ENCODE measurements at regions not wholly inside any gene's neighbourhood (a gene's known extent, or its start where the extent isn't known, plus 50 kb on each side); places are given as distances from the start of the nearest gene placed in this dataset.

DNA sequence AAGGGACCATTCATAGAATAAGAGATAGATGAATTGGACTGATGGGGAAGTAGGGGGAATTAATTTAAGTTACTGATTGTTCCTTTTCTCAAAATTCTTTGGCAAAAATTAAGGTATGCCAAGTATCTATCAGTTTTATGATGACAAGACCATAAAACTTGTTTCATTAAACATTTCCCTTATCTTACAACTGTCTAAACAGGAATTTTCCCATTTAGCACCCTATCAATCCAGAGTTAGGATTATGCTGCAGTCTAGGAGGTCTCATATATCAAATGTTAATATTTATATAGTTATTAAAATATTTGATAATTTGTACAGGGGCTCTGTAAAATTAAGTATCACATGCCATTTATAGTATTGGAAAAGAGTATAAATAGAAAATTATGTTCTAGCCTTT lies 51.5 kb upstream of the ARID1B start:
- TF ChIP-seq GATA1 (IDR thresholded peaks at IDR 0.05; ENCODE audit: low read depth, low read length), result no peak
- TF ChIP-seq POLR2A (IDR thresholded peaks at IDR 0.05; ENCODE audit: low read length), result no peak
- DNase-seq, result no peak

DNA sequence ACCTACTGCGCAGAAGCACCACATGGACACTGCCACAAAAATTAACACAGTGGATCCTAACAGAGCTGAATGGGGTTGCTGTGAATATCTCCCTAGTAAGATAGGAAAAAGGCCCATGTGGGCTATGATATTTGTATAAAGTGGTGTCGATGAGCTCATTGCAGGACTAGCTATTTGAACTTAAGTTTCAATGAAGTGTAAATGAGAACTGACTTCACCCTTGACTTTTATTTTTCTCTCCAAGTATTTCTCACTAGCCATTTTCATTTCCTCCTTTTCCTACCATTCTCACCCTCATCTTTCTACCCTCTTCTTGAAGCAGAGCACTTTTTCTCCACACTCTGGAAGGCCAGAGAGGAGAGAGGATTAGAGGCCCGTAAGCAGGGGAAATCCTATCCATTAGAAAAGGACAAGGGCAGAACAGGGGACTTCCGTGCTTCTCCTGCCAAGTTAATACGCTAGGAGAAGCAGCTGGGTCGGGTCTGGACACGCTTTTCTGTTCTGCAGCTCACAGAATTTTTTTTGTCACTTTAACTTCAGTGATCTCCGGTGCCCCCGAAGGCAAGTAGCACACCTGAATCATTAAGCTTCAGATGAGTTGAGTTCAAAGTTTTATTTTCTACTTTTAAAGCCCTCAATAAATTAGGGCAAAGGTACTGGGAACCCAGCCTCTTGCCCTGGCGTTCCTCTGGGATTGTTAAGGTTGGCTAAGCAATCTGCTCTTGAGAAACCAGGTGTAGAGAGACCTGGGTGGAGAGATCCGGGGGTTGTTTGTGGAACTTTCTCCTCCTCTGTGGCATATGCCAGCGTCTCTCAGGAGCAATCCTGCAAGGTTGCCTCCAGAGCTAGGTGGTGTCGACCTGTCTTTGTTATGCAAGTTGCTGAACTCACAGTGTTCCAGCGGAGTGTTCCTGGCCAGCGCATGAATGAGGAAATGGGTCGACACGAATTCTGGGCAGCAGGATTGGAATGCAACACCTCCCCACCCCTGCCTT lies 56.2 kb upstream of the ARID1B start:
- DNase-seq, result no peak
- TF ChIP-seq POLR2A (IDR thresholded peaks at IDR 0.05; ENCODE audit: low read length) (no peak), GATA1 (IDR thresholded peaks at IDR 0.05; ENCODE audit: low read depth, low read length) (no peak)

DNA sequence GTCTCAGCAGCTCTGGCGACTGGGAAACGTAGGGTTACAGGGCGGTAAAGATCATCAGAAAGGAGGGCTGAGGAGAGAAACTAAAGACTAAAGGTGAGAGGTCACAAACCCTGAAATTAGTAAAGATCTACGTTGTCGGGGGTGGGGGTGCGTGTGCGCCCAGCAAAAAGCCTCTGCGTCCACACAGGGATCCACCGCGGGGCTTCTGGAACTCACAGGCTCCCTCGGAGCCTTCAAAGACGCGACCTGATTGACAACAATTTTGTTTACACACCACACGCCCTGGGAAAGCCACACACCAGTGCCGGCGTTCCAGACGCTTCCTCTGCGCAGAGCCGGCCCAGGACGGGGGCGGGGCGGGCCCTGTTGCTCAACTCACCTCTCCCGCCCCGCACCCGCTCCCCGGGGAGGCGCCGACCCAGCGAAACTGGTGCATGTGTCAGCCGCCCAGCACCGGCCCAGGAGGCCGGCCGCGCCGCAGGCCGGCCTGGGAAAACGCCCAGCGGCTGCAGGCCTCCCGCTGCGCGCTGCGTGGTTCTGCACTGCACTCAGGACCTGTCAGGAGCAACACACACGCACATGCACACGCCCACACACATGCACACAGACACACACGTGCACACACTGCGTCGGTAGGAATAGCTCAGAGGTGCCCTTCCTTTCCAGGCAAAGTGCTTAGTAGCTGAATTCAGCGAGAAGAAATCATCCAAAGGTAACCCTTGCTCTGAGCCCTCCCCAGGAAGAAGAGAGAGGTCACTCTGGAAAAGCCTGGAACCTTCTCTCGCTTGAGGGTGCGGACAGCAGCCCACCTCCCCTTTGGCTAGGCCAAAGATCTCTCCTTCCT lies 57.2 kb upstream of the ARID1B start:
- TF ChIP-seq POLR2A (IDR thresholded peaks at IDR 0.05; ENCODE audit: low read length), result no peak
- DNase-seq, result peak; percentile 72 to 82

GRCh38 chr6:156719395-156719719 lies 57.8 kb upstream of the ARID1B start:
- no peak for DNase-seq
- no peak for TF ChIP-seq GATA1 (IDR thresholded peaks at IDR 0.05; ENCODE audit: low read depth, low read length)
- no peak for TF ChIP-seq POLR2A (IDR thresholded peaks at IDR 0.05; ENCODE audit: low read length)

GRCh38 chr6:156718647-156719394 lies 58.4 kb upstream of the ARID1B start:
- DNase-seq, result peak in 1 of 2 experiments; percentile 11
- TF ChIP-seq POLR2A (IDR thresholded peaks at IDR 0.05; ENCODE audit: low read length) (no peak), GATA1 (IDR thresholded peaks at IDR 0.05; ENCODE audit: low read depth, low read length) (no peak)

DNA sequence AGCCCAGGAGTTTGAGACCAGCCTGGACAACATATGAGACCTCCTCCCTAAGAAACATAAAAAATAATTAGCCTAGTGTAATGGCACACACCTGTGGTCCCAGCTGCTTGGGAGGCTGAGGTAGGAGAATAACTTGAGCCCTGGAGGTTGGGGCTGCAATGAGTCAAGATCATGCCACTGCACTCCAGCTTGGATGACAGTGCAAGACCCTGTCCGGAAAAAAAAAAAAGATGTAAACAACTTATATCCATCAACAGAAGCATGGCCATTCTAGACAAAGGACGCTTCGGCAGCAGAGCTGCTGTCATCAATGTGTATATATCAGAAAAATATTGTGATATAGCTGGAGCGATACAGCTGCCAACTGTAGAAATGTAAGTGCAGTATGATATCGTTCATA lies 59.6 kb upstream of the ARID1B start:
- TF ChIP-seq GATA1 (IDR thresholded peaks at IDR 0.05; ENCODE audit: low read depth, low read length) (no peak), POLR2A (IDR thresholded peaks at IDR 0.05; ENCODE audit: low read length) (no peak)
- no peak for DNase-seq

DNA sequence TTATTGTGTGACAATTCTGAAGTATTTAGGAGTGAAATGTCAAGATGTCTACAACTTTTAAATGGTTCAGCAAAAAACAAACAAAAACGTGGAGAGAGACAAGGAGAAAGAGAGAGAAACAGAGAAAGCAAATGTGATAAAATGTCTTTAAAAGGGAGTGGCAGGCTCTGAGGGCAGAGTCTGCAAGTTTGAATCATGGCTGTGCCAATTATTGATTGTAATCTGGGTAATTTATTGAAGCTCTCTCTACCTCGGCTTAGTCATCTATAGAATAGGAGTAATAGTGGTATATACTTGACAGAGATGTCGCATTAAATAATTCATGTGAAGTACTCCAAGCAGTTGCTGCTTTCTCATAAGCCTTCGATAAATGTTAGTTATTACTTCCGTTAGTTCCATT lies 61.3 kb upstream of the ARID1B start:
- TF ChIP-seq POLR2A (IDR thresholded peaks at IDR 0.05; ENCODE audit: low read length), result no peak
- TF ChIP-seq GATA1 (IDR thresholded peaks at IDR 0.05; ENCODE audit: low read depth, low read length), result no peak
- DNase-seq, result no peak

- TF ChIP-seq POLR2A (IDR thresholded peaks at IDR 0.05; ENCODE audit: low read length) (no peak), GATA1 (IDR thresholded peaks at IDR 0.05; ENCODE audit: low read depth, low read length) (no peak)
- DNase-seq, result no peak
These were observed 63.6 kb upstream of the ARID1B start for GRCh38 chr6:156713548-156713947.

DNA sequence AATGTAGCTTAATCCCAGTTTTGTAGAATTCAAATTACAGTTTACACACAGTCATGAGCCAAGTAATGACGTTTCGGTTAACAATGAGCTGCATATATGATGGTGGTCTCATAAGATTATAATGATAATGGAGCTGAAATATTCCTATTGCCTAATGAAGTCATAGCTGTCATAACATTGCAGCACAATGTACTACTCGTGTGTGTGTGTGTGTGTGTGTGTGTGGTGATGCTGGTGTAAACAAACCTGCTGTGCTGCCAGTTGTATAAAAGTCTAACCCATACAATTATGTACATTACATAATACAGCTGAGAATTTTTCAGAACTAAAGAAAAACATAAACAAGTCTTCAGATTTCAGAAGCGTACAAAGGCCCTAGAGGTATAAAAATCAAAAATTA lies 66.7 kb upstream of the ARID1B start:
- DNase-seq, result no peak
- TF ChIP-seq POLR2A (IDR thresholded peaks at IDR 0.05; ENCODE audit: low read length) (no peak), GATA1 (IDR thresholded peaks at IDR 0.05; ENCODE audit: low read depth, low read length) (no peak)

- no peak for TF ChIP-seq POLR2A (IDR thresholded peaks at IDR 0.05; ENCODE audit: low read length)
- no peak for TF ChIP-seq GATA1 (IDR thresholded peaks at IDR 0.05; ENCODE audit: low read depth, low read length)
- no peak for DNase-seq
These were observed 69.4 kb upstream of the ARID1B start for GRCh38 chr6:156707818-156708217.

DNA sequence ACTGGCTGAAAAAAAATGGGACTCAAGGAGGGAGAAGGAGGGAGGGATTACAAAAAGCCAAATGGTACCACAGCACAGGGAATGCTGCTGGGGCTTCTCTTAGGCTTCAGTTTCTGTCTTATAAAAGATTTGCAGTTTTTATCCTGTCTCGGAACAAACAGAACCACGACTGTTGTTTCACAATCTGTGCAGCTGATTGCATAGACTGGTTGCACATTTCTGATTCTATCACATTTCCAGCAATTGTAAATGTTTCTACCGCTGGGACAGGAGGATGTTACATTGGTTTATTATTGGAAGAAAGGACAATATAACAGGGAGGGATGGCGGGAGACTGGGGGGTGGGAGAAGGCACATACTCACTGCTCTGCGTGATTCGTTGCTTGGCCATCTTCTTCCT lies 73.5 kb upstream of the ARID1B start:
- DNase-seq, result no peak
- TF ChIP-seq POLR2A (IDR thresholded peaks at IDR 0.05; ENCODE audit: low read length) (no peak), GATA1 (IDR thresholded peaks at IDR 0.05; ENCODE audit: low read depth, low read length) (no peak)

DNA sequence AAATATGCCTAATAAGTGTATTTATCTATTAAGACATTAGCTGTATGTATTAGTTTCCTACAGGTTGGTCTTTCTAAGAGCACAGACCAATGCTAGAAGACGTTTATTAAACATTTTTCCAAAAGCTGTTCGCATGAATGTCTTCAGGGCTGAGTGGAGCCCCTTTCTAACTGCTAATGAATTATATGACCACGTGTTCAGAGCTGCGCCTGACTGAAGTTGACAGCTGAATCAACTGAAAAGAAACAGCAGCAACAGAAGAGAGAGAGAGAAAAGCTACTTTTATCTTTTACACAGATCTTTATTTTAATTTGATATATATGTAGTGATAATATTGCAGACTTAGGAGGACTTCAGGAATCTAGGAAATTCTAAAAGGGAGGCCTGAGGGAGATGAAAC lies 75.2 kb upstream of the ARID1B start:
- no peak for DNase-seq
- TF ChIP-seq GATA1 (IDR thresholded peaks at IDR 0.05; ENCODE audit: low read depth, low read length) (no peak), POLR2A (IDR thresholded peaks at IDR 0.05; ENCODE audit: low read length) (no peak)

DNA sequence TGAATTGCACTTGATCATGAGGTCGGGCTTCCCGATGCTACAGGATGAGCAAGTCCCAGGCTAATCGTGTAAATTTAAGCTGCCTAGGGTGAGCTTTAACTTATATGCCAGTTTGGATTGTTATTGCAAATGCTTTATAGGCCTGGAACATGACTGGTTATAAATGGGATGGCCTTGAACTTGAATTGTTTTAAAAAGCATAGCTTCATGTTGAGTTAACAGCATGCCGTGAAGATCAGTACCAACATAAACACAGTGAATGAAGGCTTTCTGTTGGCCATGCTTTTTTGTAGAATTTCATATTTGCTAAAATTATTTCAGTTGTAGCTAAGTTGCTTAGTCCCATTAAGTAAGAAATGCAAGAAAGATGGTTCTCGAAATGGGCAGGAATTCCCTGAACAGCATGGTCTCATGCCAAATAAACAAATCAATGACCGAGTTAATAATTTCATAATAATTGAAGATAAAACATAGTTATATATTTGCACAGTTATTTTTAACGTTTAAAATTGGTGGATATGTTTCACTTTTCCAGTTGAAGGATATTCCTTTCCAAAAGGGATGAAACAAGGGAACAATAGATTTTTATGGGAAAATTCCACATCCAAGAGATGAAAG lies 76.6 kb upstream of the ARID1B start:
- TF ChIP-seq POLR2A (IDR thresholded peaks at IDR 0.05; ENCODE audit: low read length), result no peak
- no peak for TF ChIP-seq GATA1 (IDR thresholded peaks at IDR 0.05; ENCODE audit: low read depth, low read length)
- DNase-seq, result no peak
